Mesothelial cell of epicardium (in vitro differentiated cells): ENCODE measurements at regions not wholly inside any gene's neighbourhood (a gene's known extent, or its start where the extent isn't known, plus 50 kb on each side); places are given as distances from the start of the nearest gene placed in this dataset.

Experiments used
- DNase-seq, 2 experiments: peaks; one replicate each; pipeline ENCODE4 v3.0.0; 2021; ENCODE audit warnings: low spot score in 2 of 2; ENCODE audit not compliant: unreplicated experiment in 2 of 2
- H3K27ac Mint-ChIP-seq: 2 replicates; pipeline ENCODE4 v1.8.0; 2021; ENCODE audit warnings: mixed read lengths
- H3K27me3 Mint-ChIP-seq: 2 replicates; pipeline ENCODE4 v1.8.0; 2021; ENCODE audit warnings: low read depth, mixed read lengths
- H3K36me3 Mint-ChIP-seq: 2 replicates; pipeline ENCODE4 v1.8.0; 2021; ENCODE audit warnings: mixed read lengths
- H3K4me1 Mint-ChIP-seq: 2 replicates; pipeline ENCODE4 v1.8.0; 2021; ENCODE audit warnings: mixed read lengths
- H3K4me3 Mint-ChIP-seq: 2 replicates; pipeline ENCODE4 v1.8.0; 2021; ENCODE audit warnings: mild to moderate bottlenecking, moderate library complexity, mixed read lengths
- H3K9me3 Mint-ChIP-seq: 2 replicates; pipeline ENCODE4 v1.8.0; 2021; ENCODE audit warnings: mixed read lengths
- TF ChIP-seq, protein P1 (sequence below): fragments of 200-600 bp; sonication (generic); IDR thresholded peaks from one replicate; pipeline ENCODE4 v1.5.0; 2021; ENCODE audit warnings: antibody characterized with exemption; ENCODE audit not compliant: unreplicated experiment

- no peak for DNase-seq
- H3K4me1 Mint-ChIP-seq = peaks cover 15% of the 10 kb centered on the region
- no peak overlapping the region for H3K4me3 Mint-ChIP-seq
- TF ChIP-seq, protein P1, sequence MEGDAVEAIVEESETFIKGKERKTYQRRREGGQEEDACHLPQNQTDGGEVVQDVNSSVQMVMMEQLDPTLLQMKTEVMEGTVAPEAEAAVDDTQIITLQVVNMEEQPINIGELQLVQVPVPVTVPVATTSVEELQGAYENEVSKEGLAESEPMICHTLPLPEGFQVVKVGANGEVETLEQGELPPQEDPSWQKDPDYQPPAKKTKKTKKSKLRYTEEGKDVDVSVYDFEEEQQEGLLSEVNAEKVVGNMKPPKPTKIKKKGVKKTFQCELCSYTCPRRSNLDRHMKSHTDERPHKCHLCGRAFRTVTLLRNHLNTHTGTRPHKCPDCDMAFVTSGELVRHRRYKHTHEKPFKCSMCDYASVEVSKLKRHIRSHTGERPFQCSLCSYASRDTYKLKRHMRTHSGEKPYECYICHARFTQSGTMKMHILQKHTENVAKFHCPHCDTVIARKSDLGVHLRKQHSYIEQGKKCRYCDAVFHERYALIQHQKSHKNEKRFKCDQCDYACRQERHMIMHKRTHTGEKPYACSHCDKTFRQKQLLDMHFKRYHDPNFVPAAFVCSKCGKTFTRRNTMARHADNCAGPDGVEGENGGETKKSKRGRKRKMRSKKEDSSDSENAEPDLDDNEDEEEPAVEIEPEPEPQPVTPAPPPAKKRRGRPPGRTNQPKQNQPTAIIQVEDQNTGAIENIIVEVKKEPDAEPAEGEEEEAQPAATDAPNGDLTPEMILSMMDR = no peak
- H3K9me3 Mint-ChIP-seq = peaks cover 8% of the 10 kb centered on the region
- peaks cover 9% of the 10 kb centered on the region for H3K27me3 Mint-ChIP-seq
- H3K27ac Mint-ChIP-seq = no peak overlapping the region
- peaks cover 3% of the 10 kb centered on the region for H3K36me3 Mint-ChIP-seq
Observed at GRCh38 chr1:55572878-55573734, 357.9 kb upstream of the USP24 start.

DNA sequence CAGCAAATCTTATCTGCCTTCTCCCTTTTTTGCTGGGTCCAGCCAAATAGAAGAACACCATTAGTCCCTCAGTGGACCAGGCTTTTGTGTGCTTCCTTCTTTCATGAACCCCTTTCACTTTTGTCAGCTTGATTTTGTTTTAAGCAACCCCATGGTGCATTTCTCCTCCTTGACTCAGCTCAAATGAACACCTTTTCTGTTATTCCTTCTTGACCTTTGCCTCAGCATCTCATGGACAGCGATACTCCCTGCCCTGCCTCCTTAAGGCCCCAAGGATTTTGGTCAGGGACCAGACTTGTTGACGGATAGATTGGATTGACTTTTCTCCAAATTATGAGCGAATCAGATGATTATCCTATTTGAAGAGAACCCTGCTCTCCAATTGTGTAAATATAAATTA lies 356.6 kb upstream of the USP24 start:
- H3K9me3 Mint-ChIP-seq = peaks cover 9% of the 10 kb centered on the region
- no peak overlapping the region for H3K27ac Mint-ChIP-seq
- no peak for DNase-seq
- H3K4me1 Mint-ChIP-seq = peaks cover 9% of the 10 kb centered on the region
- H3K36me3 Mint-ChIP-seq = peaks cover 4% of the 10 kb centered on the region
- H3K27me3 Mint-ChIP-seq = peaks cover 9% of the 10 kb centered on the region
- no peak overlapping the region for H3K4me3 Mint-ChIP-seq
- TF ChIP-seq, protein P1 = no peak

DNA sequence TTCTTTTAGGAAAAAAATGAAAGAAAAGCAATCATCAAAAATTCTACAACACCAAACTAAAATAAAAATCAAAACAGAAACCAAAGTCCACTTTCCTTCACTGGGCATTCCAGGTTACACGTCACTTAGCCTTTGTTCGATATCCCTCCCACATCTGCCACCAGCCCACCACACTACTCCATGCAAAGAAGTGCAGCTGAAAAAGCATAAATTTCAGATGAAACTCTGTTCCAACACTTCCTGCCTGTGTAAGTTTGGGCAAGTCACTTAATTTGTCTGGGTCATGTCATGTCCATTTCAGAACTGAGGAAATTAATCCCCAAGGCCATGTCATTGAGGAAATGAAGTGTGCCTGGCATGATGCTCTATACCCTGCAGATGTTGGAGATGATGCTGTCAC lies 354.3 kb upstream of the USP24 start:
- Mint-ChIP-seq H3K27ac (no peak overlapping the region), H3K27me3 (peaks cover 7% of the 10 kb centered on the region), H3K9me3 (peaks cover 15% of the 10 kb centered on the region), H3K4me1 (peaks cover 9% of the 10 kb centered on the region), H3K4me3 (no peak overlapping the region), H3K36me3 (peaks cover 4% of the 10 kb centered on the region)
- no peak for DNase-seq
- TF ChIP-seq, protein P1 = no peak

GRCh38 chr1:55568732-55569131 lies 353.6 kb upstream of the USP24 start:
- Mint-ChIP-seq H3K9me3 (peaks cover 15% of the 10 kb centered on the region), H3K27ac (no peak overlapping the region), H3K36me3 (peaks cover 4% of the 10 kb centered on the region), H3K27me3 (peaks cover 4% of the 10 kb centered on the region), H3K4me1 (peaks cover 9% of the 10 kb centered on the region), H3K4me3 (no peak overlapping the region)
- TF ChIP-seq, protein P1 = no peak
- DNase-seq = no peak

GRCh38 chr1:55560266-55560665 lies 345.1 kb upstream of the USP24 start:
- peaks cover 7% of the 10 kb centered on the region for H3K9me3 Mint-ChIP-seq
- H3K27me3 Mint-ChIP-seq = no peaks in the 10 kb centered on the region
- H3K36me3 Mint-ChIP-seq = peaks cover 3% of the 10 kb centered on the region
- peaks cover 24% of the 10 kb centered on the region for H3K4me1 Mint-ChIP-seq
- no peak overlapping the region for H3K27ac Mint-ChIP-seq
- no peak for DNase-seq
- no peak overlapping the region for H3K4me3 Mint-ChIP-seq
- TF ChIP-seq, protein P1 = no peak
